ENCODE measurements at regions not wholly inside any gene's neighbourhood (a gene's known extent, or its start where the extent isn't known, plus 50 kb on each side); places are given as distances from the start of the nearest gene placed in this dataset.

- no peak for TF ChIP-seq CTCF (IDR thresholded peaks at IDR 0.05)
- TF ChIP-seq POLR2A (IDR thresholded peaks at IDR 0.05): no peak
These were observed 63.5 kb upstream of the ZC3H12C start for GRCh38 chr11:110029714-110030113.
